ENCODE measurements at regions not wholly inside any gene's neighbourhood (a gene's known extent, or its start where the extent isn't known, plus 50 kb on each side); places are given as distances from the start of the nearest gene placed in this dataset.

- TF ChIP-seq SREBF2 (IDR thresholded peaks at IDR 0.05) = no peak
- no peak for TF ChIP-seq JUN (IDR thresholded peaks at IDR 0.05)
- TF ChIP-seq, protein P1, sequence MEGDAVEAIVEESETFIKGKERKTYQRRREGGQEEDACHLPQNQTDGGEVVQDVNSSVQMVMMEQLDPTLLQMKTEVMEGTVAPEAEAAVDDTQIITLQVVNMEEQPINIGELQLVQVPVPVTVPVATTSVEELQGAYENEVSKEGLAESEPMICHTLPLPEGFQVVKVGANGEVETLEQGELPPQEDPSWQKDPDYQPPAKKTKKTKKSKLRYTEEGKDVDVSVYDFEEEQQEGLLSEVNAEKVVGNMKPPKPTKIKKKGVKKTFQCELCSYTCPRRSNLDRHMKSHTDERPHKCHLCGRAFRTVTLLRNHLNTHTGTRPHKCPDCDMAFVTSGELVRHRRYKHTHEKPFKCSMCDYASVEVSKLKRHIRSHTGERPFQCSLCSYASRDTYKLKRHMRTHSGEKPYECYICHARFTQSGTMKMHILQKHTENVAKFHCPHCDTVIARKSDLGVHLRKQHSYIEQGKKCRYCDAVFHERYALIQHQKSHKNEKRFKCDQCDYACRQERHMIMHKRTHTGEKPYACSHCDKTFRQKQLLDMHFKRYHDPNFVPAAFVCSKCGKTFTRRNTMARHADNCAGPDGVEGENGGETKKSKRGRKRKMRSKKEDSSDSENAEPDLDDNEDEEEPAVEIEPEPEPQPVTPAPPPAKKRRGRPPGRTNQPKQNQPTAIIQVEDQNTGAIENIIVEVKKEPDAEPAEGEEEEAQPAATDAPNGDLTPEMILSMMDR (IDR thresholded peaks at IDR 0.05) = no peak
- no peak for TF ChIP-seq MAZ (IDR thresholded peaks at IDR 0.05; ENCODE audit: borderline replicate concordance, low read depth, low read length)
- TF ChIP-seq POLR2A (IDR thresholded peaks at IDR 0.05; ENCODE audit: low read length) = no peak
- TF ChIP-seq NPAS2 (CRISPR knock-in tag; IDR thresholded peaks at IDR 0.05; ENCODE audit: borderline replicate concordance) = no peak
- TF ChIP-seq MYC (IDR thresholded peaks at IDR 0.05; ENCODE audit: borderline replicate concordance, low read length) = no peak
Measured at GRCh38 chr1:218604217-218604616, 259.1 kb downstream of the TGFB2 start.
